ENCODE measurements at regions not wholly inside any gene's neighbourhood (a gene's known extent, or its start where the extent isn't known, plus 50 kb on each side); places are given as distances from the start of the nearest gene placed in this dataset.

DNA sequence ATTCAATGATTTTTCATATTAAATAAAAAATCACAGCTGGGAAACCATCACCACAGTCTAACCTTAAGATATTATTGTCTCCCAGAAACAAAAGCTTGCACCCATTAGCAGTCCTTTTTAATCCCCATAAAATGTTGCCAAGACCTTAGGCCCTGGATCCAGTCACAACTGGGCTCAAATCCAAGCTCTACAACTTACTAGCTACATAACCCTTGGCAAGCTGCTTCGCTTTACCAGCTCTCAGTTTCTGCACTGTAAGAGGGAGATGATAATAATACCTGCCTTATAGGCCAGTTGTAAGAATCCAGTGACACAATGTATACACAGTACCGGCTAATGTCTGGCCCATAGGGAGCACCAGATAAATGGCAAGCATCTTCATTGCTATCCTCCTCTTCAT lies 400.9 kb upstream of the FGF13 start:
- TF ChIP-seq, protein P1, sequence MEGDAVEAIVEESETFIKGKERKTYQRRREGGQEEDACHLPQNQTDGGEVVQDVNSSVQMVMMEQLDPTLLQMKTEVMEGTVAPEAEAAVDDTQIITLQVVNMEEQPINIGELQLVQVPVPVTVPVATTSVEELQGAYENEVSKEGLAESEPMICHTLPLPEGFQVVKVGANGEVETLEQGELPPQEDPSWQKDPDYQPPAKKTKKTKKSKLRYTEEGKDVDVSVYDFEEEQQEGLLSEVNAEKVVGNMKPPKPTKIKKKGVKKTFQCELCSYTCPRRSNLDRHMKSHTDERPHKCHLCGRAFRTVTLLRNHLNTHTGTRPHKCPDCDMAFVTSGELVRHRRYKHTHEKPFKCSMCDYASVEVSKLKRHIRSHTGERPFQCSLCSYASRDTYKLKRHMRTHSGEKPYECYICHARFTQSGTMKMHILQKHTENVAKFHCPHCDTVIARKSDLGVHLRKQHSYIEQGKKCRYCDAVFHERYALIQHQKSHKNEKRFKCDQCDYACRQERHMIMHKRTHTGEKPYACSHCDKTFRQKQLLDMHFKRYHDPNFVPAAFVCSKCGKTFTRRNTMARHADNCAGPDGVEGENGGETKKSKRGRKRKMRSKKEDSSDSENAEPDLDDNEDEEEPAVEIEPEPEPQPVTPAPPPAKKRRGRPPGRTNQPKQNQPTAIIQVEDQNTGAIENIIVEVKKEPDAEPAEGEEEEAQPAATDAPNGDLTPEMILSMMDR (IDR thresholded peaks at IDR 0.05): no peak
- no peak for TF ChIP-seq POLR2A (IDR thresholded peaks at IDR 0.05)
